GM23248 (cell line): ENCODE measurements at regions not wholly inside any gene's neighbourhood (a gene's known extent, or its start where the extent isn't known, plus 50 kb on each side); places are given as distances from the start of the nearest gene placed in this dataset.

ENCODE experiments used
- EZH2 ChIP-seq: fragments of 200-600 bp; sonication (generic); IDR thresholded peaks from 2 replicates; pipeline ENCODE4 v1.6.1; 2018; ENCODE audit warnings: antibody characterized with exemption, mild to moderate bottlenecking; ENCODE audit not compliant: insufficient read depth, poor library complexity, severe bottlenecking
- EZH2phosphoT487 ChIP-seq: fragments of 200-600 bp; sonication (generic); IDR thresholded peaks from 2 replicates; pipeline ENCODE4 v1.6.1; 2018; ENCODE audit warnings: antibody characterized with exemption, moderate library complexity, mild to moderate bottlenecking, low read depth; ENCODE audit not compliant: insufficient read depth

DNA sequence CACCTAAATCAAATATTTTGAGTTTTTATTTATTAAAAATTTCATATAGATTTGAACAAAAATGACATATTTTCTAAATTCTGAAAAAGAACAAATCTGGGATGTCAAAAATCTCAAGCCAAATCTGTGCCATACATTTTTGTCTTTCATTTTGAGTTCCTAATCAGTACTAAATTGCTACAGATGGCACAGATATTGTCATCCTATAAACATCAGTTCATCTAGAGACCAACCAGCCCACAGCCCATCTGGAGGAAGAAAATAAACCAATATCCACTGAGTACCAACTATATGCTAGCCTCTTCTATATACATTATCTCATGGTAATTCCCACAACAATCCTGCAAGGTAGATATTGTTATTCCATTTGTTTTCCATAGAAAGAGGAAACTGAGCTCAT is 156.8 kb upstream of the ATP1B1 start:
- TF ChIP-seq EZH2phosphoT487 (no peak), EZH2 (no peak)
